ENCODE measurements at regions not wholly inside any gene's neighbourhood (a gene's known extent, or its start where the extent isn't known, plus 50 kb on each side); places are given as distances from the start of the nearest gene placed in this dataset.

- TF ChIP-seq EZH2phosphoT487 (IDR thresholded peaks at IDR 0.05; ENCODE audit: insufficient read depth, low read depth) (no peak), EZH2 (IDR thresholded peaks at IDR 0.05; ENCODE audit: insufficient read depth, poor library complexity, severe bottlenecking) (no peak)
Observed at GRCh38 chr3:17802950-17803349, 60.5 kb upstream of the TBC1D5 start.
